ENCODE measurements at regions not wholly inside any gene's neighbourhood (a gene's known extent, or its start where the extent isn't known, plus 50 kb on each side); places are given as distances from the start of the nearest gene placed in this dataset.

- Histone ChIP-seq H3K27me3 (ENCODE audit: control insufficient read depth in 1 of 2, insufficient read depth in 2 of 2, low read length in 2 of 2) (no peaks in the 10 kb centered on the region), H3K9ac (ENCODE audit: low read depth in 1 of 2, low read length in 2 of 2) (no peak overlapping the region), H3K27ac (ENCODE audit: low read depth, low read length) (no peak overlapping the region), H3K4me1 (ENCODE audit: control insufficient read depth in 1 of 2, insufficient read depth in 2 of 2, low read length in 2 of 2) (peaks cover 0 to 13% of the 10 kb centered on the region in 2 donors), H3K36me3 (ENCODE audit: control insufficient read depth in 1 of 2, insufficient read depth in 2 of 2, low read length in 2 of 2) (no peaks in the 10 kb centered on the region), H3K4me3 (ENCODE audit: low read depth in 1 of 2, low read length in 2 of 2) (no peak overlapping the region), H3K9me3 (ENCODE audit: control insufficient read depth in 1 of 2, low read length in 2 of 2) (no peaks in the 10 kb centered on the region)
Observed at GRCh38 chr13:28586439-28587173, 72.3 kb upstream of the POMP start.

GRCh38 chr13:28585561-28585960 is 73.4 kb upstream of the POMP start:
- H3K4me1 ChIP-seq (ENCODE audit: control insufficient read depth in 1 of 2, insufficient read depth in 2 of 2, low read length in 2 of 2), result peaks cover 0 to 13% of the 10 kb centered on the region in 2 donors
- no peak overlapping the region for H3K9ac ChIP-seq (ENCODE audit: low read depth in 1 of 2, low read length in 2 of 2)
- no peak overlapping the region for H3K27ac ChIP-seq (ENCODE audit: low read depth, low read length)
- no peaks in the 10 kb centered on the region for H3K27me3 ChIP-seq (ENCODE audit: control insufficient read depth in 1 of 2, insufficient read depth in 2 of 2, low read length in 2 of 2)
- no peaks in the 10 kb centered on the region for H3K9me3 ChIP-seq (ENCODE audit: control insufficient read depth in 1 of 2, low read length in 2 of 2)
- no peak overlapping the region for H3K4me3 ChIP-seq (ENCODE audit: low read depth in 1 of 2, low read length in 2 of 2)
- no peaks in the 10 kb centered on the region for H3K36me3 ChIP-seq (ENCODE audit: control insufficient read depth in 1 of 2, insufficient read depth in 2 of 2, low read length in 2 of 2)

GRCh38 chr13:28584873-28585381 is 74.0 kb upstream of the POMP start:
- Histone ChIP-seq H3K27ac (ENCODE audit: low read depth, low read length) (no peak overlapping the region), H3K4me1 (ENCODE audit: control insufficient read depth in 1 of 2, insufficient read depth in 2 of 2, low read length in 2 of 2) (peaks cover 0 to 13% of the 10 kb centered on the region in 2 donors), H3K36me3 (ENCODE audit: control insufficient read depth in 1 of 2, insufficient read depth in 2 of 2, low read length in 2 of 2) (no peaks in the 10 kb centered on the region), H3K4me3 (ENCODE audit: low read depth in 1 of 2, low read length in 2 of 2) (no peak overlapping the region), H3K9me3 (ENCODE audit: control insufficient read depth in 1 of 2, low read length in 2 of 2) (no peaks in the 10 kb centered on the region), H3K9ac (ENCODE audit: low read depth in 1 of 2, low read length in 2 of 2) (no peak overlapping the region), H3K27me3 (ENCODE audit: control insufficient read depth in 1 of 2, insufficient read depth in 2 of 2, low read length in 2 of 2) (no peaks in the 10 kb centered on the region)

- H3K4me1 ChIP-seq (ENCODE audit: control insufficient read depth in 1 of 2, insufficient read depth in 2 of 2, low read length in 2 of 2), result peaks cover 0 to 13% of the 10 kb centered on the region in 2 donors
- H3K36me3 ChIP-seq (ENCODE audit: control insufficient read depth in 1 of 2, insufficient read depth in 2 of 2, low read length in 2 of 2), result no peaks in the 10 kb centered on the region
- no peak overlapping the region for H3K9ac ChIP-seq (ENCODE audit: low read depth in 1 of 2, low read length in 2 of 2)
- H3K4me3 ChIP-seq (ENCODE audit: low read depth in 1 of 2, low read length in 2 of 2), result peak overlapping the region in 1 of 2 donors; percentile 42
- no peaks in the 10 kb centered on the region for H3K27me3 ChIP-seq (ENCODE audit: control insufficient read depth in 1 of 2, insufficient read depth in 2 of 2, low read length in 2 of 2)
- H3K9me3 ChIP-seq (ENCODE audit: control insufficient read depth in 1 of 2, low read length in 2 of 2), result no peaks in the 10 kb centered on the region
- H3K27ac ChIP-seq (ENCODE audit: low read depth, low read length), result no peak overlapping the region
Observed at GRCh38 chr13:28583651-28584091, 75.3 kb upstream of the POMP start.

- Histone ChIP-seq H3K9ac (ENCODE audit: low read depth in 1 of 2, low read length in 2 of 2) (no peak overlapping the region), H3K9me3 (ENCODE audit: control insufficient read depth in 1 of 2, low read length in 2 of 2) (no peaks in the 10 kb centered on the region), H3K27me3 (ENCODE audit: control insufficient read depth in 1 of 2, insufficient read depth in 2 of 2, low read length in 2 of 2) (no peaks in the 10 kb centered on the region), H3K36me3 (ENCODE audit: control insufficient read depth in 1 of 2, insufficient read depth in 2 of 2, low read length in 2 of 2) (no peaks in the 10 kb centered on the region), H3K27ac (ENCODE audit: low read depth, low read length) (no peak overlapping the region), H3K4me1 (ENCODE audit: control insufficient read depth in 1 of 2, insufficient read depth in 2 of 2, low read length in 2 of 2) (peaks cover 0 to 13% of the 10 kb centered on the region in 2 donors), H3K4me3 (ENCODE audit: low read depth in 1 of 2, low read length in 2 of 2) (no peak overlapping the region)
Observed at GRCh38 chr13:28582892-28583240, 76.1 kb upstream of the POMP start.

- peaks cover 0 to 13% of the 10 kb centered on the region in 2 donors for H3K4me1 ChIP-seq (ENCODE audit: control insufficient read depth in 1 of 2, insufficient read depth in 2 of 2, low read length in 2 of 2)
- no peaks in the 10 kb centered on the region for H3K36me3 ChIP-seq (ENCODE audit: control insufficient read depth in 1 of 2, insufficient read depth in 2 of 2, low read length in 2 of 2)
- H3K9me3 ChIP-seq (ENCODE audit: control insufficient read depth in 1 of 2, low read length in 2 of 2), result no peaks in the 10 kb centered on the region
- no peak overlapping the region for H3K4me3 ChIP-seq (ENCODE audit: low read depth in 1 of 2, low read length in 2 of 2)
- H3K27me3 ChIP-seq (ENCODE audit: control insufficient read depth in 1 of 2, insufficient read depth in 2 of 2, low read length in 2 of 2), result no peaks in the 10 kb centered on the region
- H3K27ac ChIP-seq (ENCODE audit: low read depth, low read length), result no peak overlapping the region
- no peak overlapping the region for H3K9ac ChIP-seq (ENCODE audit: low read depth in 1 of 2, low read length in 2 of 2)
Observed at GRCh38 chr13:28582225-28582891, 76.6 kb upstream of the POMP start.

GRCh38 chr13:28581451-28581850 is 77.5 kb upstream of the POMP start:
- Histone ChIP-seq H3K4me1 (ENCODE audit: control insufficient read depth in 1 of 2, insufficient read depth in 2 of 2, low read length in 2 of 2) (peaks cover 0 to 13% of the 10 kb centered on the region in 2 donors), H3K27ac (ENCODE audit: low read depth, low read length) (no peak overlapping the region), H3K4me3 (ENCODE audit: low read depth in 1 of 2, low read length in 2 of 2) (no peak overlapping the region), H3K9ac (ENCODE audit: low read depth in 1 of 2, low read length in 2 of 2) (no peak overlapping the region), H3K27me3 (ENCODE audit: control insufficient read depth in 1 of 2, insufficient read depth in 2 of 2, low read length in 2 of 2) (peaks cover 0 to 3% of the 10 kb centered on the region in 2 donors), H3K9me3 (ENCODE audit: control insufficient read depth in 1 of 2, low read length in 2 of 2) (no peaks in the 10 kb centered on the region), H3K36me3 (ENCODE audit: control insufficient read depth in 1 of 2, insufficient read depth in 2 of 2, low read length in 2 of 2) (no peaks in the 10 kb centered on the region)

- Histone ChIP-seq H3K9me3 (ENCODE audit: control insufficient read depth in 1 of 2, low read length in 2 of 2) (no peaks in the 10 kb centered on the region), H3K4me3 (ENCODE audit: low read depth in 1 of 2, low read length in 2 of 2) (no peak overlapping the region), H3K27me3 (ENCODE audit: control insufficient read depth in 1 of 2, insufficient read depth in 2 of 2, low read length in 2 of 2) (peaks cover 0 to 3% of the 10 kb centered on the region in 2 donors), H3K36me3 (ENCODE audit: control insufficient read depth in 1 of 2, insufficient read depth in 2 of 2, low read length in 2 of 2) (no peaks in the 10 kb centered on the region), H3K9ac (ENCODE audit: low read depth in 1 of 2, low read length in 2 of 2) (no peak overlapping the region), H3K4me1 (ENCODE audit: control insufficient read depth in 1 of 2, insufficient read depth in 2 of 2, low read length in 2 of 2) (peaks cover 4 to 13% of the 10 kb centered on the region in 2 donors), H3K27ac (ENCODE audit: low read depth, low read length) (no peak overlapping the region)
Observed at GRCh38 chr13:28579736-28580135, 79.2 kb upstream of the POMP start.

GRCh38 chr13:28579322-28579721 is 79.6 kb upstream of the POMP start:
- Histone ChIP-seq H3K27ac (ENCODE audit: low read depth, low read length) (no peak overlapping the region), H3K27me3 (ENCODE audit: control insufficient read depth in 1 of 2, insufficient read depth in 2 of 2, low read length in 2 of 2) (peaks cover 0 to 3% of the 10 kb centered on the region in 2 donors), H3K4me1 (ENCODE audit: control insufficient read depth in 1 of 2, insufficient read depth in 2 of 2, low read length in 2 of 2) (peaks cover 5 to 13% of the 10 kb centered on the region in 2 donors), H3K4me3 (ENCODE audit: low read depth in 1 of 2, low read length in 2 of 2) (no peak overlapping the region), H3K36me3 (ENCODE audit: control insufficient read depth in 1 of 2, insufficient read depth in 2 of 2, low read length in 2 of 2) (no peaks in the 10 kb centered on the region), H3K9me3 (ENCODE audit: control insufficient read depth in 1 of 2, low read length in 2 of 2) (no peaks in the 10 kb centered on the region), H3K9ac (ENCODE audit: low read depth in 1 of 2, low read length in 2 of 2) (no peak overlapping the region)

- H3K27me3 ChIP-seq (ENCODE audit: control insufficient read depth in 1 of 2, insufficient read depth in 2 of 2, low read length in 2 of 2), result peaks cover 0 to 3% of the 10 kb centered on the region in 2 donors
- H3K27ac ChIP-seq (ENCODE audit: low read depth, low read length), result no peak overlapping the region
Observed at GRCh38 chr13:28576067-28576466, 81.1 kb upstream of the FLT1 start.

More at GRCh38 chr13:28576067-28576466, 81.1 kb upstream of the FLT1 start:
- H3K4me1 ChIP-seq (ENCODE audit: control insufficient read depth in 1 of 2, insufficient read depth in 2 of 2, low read length in 2 of 2), result peaks cover 0 to 5% of the 10 kb centered on the region in 2 donors
- no peaks in the 10 kb centered on the region for H3K36me3 ChIP-seq (ENCODE audit: control insufficient read depth in 1 of 2, insufficient read depth in 2 of 2, low read length in 2 of 2)
- H3K9me3 ChIP-seq (ENCODE audit: control insufficient read depth in 1 of 2, low read length in 2 of 2), result no peaks in the 10 kb centered on the region
- H3K9ac ChIP-seq (ENCODE audit: low read depth in 1 of 2, low read length in 2 of 2), result no peak overlapping the region
- H3K4me3 ChIP-seq (ENCODE audit: low read depth in 1 of 2, low read length in 2 of 2), result no peak overlapping the region
